Lung (tissue), 11 donors: ENCODE measurements at regions not wholly inside any gene's neighbourhood (a gene's known extent, or its start where the extent isn't known, plus 50 kb on each side); places are given as distances from the start of the nearest gene placed in this dataset.
A peak's percentile ranks its signal among the peaks of the same experiment; 100 is the strongest.

Source experiments
- ATAC-seq: fragments of 200-7000 bp; cut with Tn5 transposase; one replicate; pipeline ENCODE4 v1.9.1; 2020; ENCODE audit warnings: moderate number of reproducible peaks; ENCODE audit not compliant: insufficient read depth, low FRiP score
- DNase-seq, 3 donors: peaks; one replicate each; pipeline ENCODE4 v3.0.0-alpha.2; 2013 to 2017
- H3K27ac ChIP-seq, 2 donors: one replicate each; pipeline ENCODE4 v1.5.1; 2013; ENCODE audit warnings: mild to moderate bottlenecking in 2 of 2, moderate library complexity in 2 of 2, control low read depth in 1 of 2, inconsistent platforms in 1 of 2, low read depth in 1 of 2, low read length in 1 of 2
- H3K27me3 ChIP-seq, 3 donors: one replicate each; pipeline ENCODE4 v1.5.1; 2013; ENCODE audit warnings: low read length in 2 of 3; ENCODE audit not compliant: control insufficient read depth in 3 of 3, insufficient read depth in 3 of 3
- H3K36me3 ChIP-seq, 4 donors: one replicate each; pipeline ENCODE4 v1.5.1; 2013; ENCODE audit warnings: low read length in 4 of 4, mild to moderate bottlenecking in 1 of 4, moderate library complexity in 1 of 4; ENCODE audit not compliant: control insufficient read depth in 4 of 4, insufficient read depth in 4 of 4
- H3K4me1 ChIP-seq, 5 donors: one replicate each; pipeline ENCODE4 v1.5.1; 2013; ENCODE audit warnings: low read length in 5 of 5, mild to moderate bottlenecking in 2 of 5, moderate library complexity in 1 of 5; ENCODE audit not compliant: control insufficient read depth in 5 of 5, insufficient read depth in 5 of 5
- H3K4me3 ChIP-seq: one replicate; pipeline ENCODE4 v1.5.1; 2013; ENCODE audit warnings: mild to moderate bottlenecking, control low read depth, moderate library complexity
- H3K9ac ChIP-seq, 2 donors: one replicate each; pipeline ENCODE4 v1.5.1; 2013; ENCODE audit warnings: low read length in 2 of 2, control low read depth in 1 of 2; ENCODE audit not compliant: insufficient read depth in 1 of 2
- H3K9me3 ChIP-seq, 4 donors: one replicate each; pipeline ENCODE4 v1.5.1; 2013; ENCODE audit warnings: low read length in 3 of 4, mild to moderate bottlenecking in 1 of 4, moderate library complexity in 1 of 4; ENCODE audit not compliant: control insufficient read depth in 4 of 4, insufficient read depth in 3 of 4
- WGBS, 2 donors: extraction: QIAGEN DNeasy Blood & Tissue Kit; methylation state at CpG; one replicate each; pipeline ENCODE4 v1.1.7; 2013; 5-methylcytosine and 5-hydroxymethylcytosine counted together
- TF ChIP-seq, protein P1 (sequence below): IDR thresholded peaks from 2 replicates; pipeline ENCODE4 v1.5.1; 2012; ENCODE audit warnings: mild to moderate bottlenecking; ENCODE audit errors: control extremely low read depth, extremely low read depth
- donor health status: control.
- donor health status: control.
- donor health status: Bipolar disorder and iron deficiency.
- donor health status: healthy.
- donor health status: DM: yes; HTN: yes; CAD: no.

DNA sequence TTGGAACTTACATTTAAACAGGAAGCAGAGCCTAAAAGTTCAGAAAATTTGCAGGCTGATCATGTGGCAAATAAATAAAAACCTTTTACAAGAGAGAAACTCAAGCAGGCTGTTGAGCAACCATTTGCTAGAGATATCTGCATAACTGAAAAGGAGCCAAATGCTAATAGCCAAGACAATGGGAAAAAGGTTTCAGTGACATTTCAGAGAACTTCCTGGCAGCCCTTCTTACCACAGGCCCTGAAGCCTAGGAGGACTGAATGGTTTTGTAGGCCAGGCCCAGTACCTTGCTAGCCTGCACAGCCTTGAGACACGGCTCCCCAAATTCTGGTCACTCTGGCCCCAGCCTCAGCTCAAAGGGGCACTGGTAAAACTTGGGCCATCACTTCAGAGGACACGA is 945.1 kb downstream of the ADGRL3 start:
- WGBS, 2 donors, result 87 to 93% methylated on average over 2 of the region's 2 CpGs
- ATAC-seq (no peak), DNase-seq (no peak)
- no peak overlapping the region for H3K4me3 ChIP-seq
- H3K27ac ChIP-seq, result no peak overlapping the region
- H3K27me3 ChIP-seq, result no peaks in the 10 kb centered on the region
- peaks cover 0 to 8% (median 0%) of the 10 kb centered on the region in 4 donors for H3K9me3 ChIP-seq
- H3K4me1 ChIP-seq, result peaks cover 0 to 3% (median 0%) of the 10 kb centered on the region in 5 donors
- no peak overlapping the region for H3K9ac ChIP-seq
- H3K36me3 ChIP-seq, result no peaks in the 10 kb centered on the region
- TF ChIP-seq, protein P1, sequence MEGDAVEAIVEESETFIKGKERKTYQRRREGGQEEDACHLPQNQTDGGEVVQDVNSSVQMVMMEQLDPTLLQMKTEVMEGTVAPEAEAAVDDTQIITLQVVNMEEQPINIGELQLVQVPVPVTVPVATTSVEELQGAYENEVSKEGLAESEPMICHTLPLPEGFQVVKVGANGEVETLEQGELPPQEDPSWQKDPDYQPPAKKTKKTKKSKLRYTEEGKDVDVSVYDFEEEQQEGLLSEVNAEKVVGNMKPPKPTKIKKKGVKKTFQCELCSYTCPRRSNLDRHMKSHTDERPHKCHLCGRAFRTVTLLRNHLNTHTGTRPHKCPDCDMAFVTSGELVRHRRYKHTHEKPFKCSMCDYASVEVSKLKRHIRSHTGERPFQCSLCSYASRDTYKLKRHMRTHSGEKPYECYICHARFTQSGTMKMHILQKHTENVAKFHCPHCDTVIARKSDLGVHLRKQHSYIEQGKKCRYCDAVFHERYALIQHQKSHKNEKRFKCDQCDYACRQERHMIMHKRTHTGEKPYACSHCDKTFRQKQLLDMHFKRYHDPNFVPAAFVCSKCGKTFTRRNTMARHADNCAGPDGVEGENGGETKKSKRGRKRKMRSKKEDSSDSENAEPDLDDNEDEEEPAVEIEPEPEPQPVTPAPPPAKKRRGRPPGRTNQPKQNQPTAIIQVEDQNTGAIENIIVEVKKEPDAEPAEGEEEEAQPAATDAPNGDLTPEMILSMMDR, result no peak

DNA sequence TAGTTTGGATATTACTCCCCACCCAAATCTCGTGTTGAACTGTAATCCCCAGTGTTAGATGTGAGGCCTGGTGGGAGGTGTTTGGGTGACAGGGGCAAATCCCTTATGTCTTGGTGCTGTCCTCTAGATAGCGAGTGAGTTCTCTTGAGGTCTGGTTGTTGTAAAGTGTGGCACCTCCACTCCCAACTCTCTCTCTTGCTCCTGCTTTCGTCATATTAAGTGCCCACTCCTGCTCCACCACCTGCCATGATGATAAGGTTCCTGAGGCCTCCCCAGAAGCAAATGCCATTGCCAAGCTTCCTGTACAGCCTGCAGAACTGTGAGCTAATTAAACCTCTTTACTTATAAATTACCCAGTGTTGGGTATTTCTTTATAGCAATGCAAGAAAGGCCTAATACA is 944.3 kb downstream of the ADGRL3 start:
- no peak overlapping the region for H3K27ac ChIP-seq
- peaks cover 0 to 3% (median 0%) of the 10 kb centered on the region in 5 donors for H3K4me1 ChIP-seq
- H3K9me3 ChIP-seq, result peaks cover 0 to 8% (median 0%) of the 10 kb centered on the region in 4 donors
- TF ChIP-seq, protein P1, result no peak
- DNase-seq (no peak), ATAC-seq (no peak)
- WGBS, 2 donors, result 85 to 88% methylated on average over 3 of the region's 3 CpGs
- H3K9ac ChIP-seq, result no peak overlapping the region
- H3K4me3 ChIP-seq, result no peak overlapping the region
- no peaks in the 10 kb centered on the region for H3K36me3 ChIP-seq
- H3K27me3 ChIP-seq, result no peaks in the 10 kb centered on the region

DNA sequence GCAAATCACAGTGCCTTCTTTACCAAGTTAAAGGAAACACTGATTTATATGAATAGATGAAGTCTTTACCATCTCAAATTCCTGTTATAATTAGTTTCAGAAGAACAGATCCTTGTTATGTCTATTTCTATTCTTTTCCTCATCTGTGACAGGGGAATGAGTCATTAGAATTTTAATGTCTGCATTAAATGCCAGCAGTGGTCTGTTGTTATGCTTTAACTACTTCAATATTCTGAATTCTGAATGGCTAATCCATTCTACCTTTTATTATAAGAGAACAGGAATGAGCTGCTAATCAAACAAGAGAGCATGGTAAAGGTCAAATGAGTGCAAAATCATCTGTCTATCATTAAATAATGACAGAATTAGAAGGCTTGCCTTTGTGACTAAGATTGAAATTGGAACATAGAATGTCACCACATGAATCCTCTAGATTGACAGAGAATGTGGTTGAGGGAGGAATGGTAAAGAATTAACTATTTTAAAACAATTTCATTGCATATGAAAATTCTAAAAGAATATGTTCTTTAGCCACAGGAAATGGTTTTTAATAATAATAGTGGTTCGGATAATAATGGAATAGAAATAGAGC is 935.5 kb downstream of the ADGRL3 start:
- Histone ChIP-seq H3K9ac (no peak overlapping the region), H3K27me3 (no peaks in the 10 kb centered on the region), H3K36me3 (no peaks in the 10 kb centered on the region), H3K4me3 (no peak overlapping the region), H3K4me1 (no peaks in the 10 kb centered on the region), H3K9me3 (peaks cover 0 to 9% (median 0%) of the 10 kb centered on the region in 4 donors), H3K27ac (peak overlapping the region in 1 of 2 donors; percentile 66)
- ATAC-seq (no peak), DNase-seq (no peak)
- 80 to 84% methylated on average over 1 of the region's 1 CpG for WGBS, 2 donors
- TF ChIP-seq, protein P1, result no peak

DNA sequence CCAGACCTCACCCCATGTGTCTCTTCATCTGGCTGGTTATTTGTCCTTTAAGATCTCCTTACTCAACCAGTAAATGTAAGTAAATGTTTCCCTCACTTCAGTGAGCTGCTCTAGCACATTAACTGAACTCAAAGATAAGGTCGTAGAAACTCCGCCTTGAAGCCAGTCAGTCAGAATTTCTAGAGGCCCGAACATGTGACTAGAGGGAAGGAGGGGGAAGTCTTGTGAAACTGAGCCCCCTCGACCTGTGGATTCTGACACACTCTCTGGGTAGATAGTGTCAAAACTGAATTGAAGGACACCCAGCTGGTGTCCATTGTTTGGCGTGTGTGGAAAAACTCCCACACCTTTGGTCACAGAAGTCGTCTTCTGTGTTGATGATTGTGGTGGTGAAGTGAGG is 933.9 kb downstream of the ADGRL3 start:
- no peak overlapping the region for H3K9ac ChIP-seq
- ATAC-seq (no peak), DNase-seq (no peak)
- no peak overlapping the region for H3K4me3 ChIP-seq
- H3K27ac ChIP-seq, result peak overlapping the region in 1 of 2 donors; percentile 96
- no peaks in the 10 kb centered on the region for H3K27me3 ChIP-seq
- no peaks in the 10 kb centered on the region for H3K4me1 ChIP-seq
- H3K36me3 ChIP-seq, result no peaks in the 10 kb centered on the region
- 74 to 86% methylated on average over 6 of the region's 6 CpGs for whole genome bisulfite sequencing, 2 donors
- peaks cover 0 to 9% (median 0%) of the 10 kb centered on the region in 4 donors for H3K9me3 ChIP-seq
- TF ChIP-seq, protein P1, result no peak
